GM21825 (cell line): ENCODE measurements at regions not wholly inside any gene's neighbourhood (a gene's known extent, or its start where the extent isn't known, plus 50 kb on each side); places are given as distances from the start of the nearest gene placed in this dataset.

ENCODE experiments used
- ATAC-seq: cut with Tn5 transposase; IDR thresholded peaks from one replicate; pipeline ENCODE4 v1.9.1; 2021; ENCODE audit warnings: mild to moderate bottlenecking, moderate library complexity; ENCODE audit not compliant: unreplicated experiment

DNA sequence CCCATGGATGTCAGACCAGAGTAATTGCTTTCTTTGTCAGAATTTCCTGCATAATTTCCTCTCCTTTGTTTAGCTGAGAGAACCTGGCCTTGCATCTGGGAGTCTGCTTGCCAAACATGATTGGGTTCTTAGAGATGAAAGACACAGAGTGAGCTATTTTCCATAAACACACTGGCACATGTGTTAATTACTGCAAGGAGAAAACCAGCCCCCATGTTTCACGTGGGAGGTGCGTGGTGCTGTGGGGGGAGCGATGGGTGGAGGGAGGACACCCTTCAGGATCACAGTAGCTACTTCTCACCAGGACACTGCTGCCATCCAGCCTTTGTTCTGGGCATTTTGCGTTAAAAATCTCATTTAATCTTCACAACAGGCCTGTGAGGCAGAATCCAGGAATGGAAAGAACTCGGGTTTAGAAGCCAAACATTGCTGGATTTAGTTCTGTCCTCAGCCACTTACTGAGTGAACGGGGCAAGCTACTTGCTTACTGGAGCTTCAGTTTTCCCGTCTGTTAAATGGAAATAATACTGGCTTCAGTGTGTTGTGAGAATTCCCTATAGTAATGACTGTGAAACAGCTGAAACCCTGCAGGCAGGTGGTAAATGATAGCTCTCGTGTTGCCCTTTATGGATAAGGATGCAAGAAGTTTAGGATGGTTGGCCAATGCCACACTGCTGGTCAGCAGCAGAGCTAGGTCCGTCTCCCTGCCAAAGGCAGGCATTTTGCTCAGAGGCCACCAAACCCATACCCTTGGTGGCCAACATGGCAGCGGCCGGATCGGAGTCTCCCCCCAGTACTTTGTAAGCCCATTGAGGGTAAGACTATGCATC is 100.1 kb upstream of the ASAP2 start:
- no peak for ATAC-seq

DNA sequence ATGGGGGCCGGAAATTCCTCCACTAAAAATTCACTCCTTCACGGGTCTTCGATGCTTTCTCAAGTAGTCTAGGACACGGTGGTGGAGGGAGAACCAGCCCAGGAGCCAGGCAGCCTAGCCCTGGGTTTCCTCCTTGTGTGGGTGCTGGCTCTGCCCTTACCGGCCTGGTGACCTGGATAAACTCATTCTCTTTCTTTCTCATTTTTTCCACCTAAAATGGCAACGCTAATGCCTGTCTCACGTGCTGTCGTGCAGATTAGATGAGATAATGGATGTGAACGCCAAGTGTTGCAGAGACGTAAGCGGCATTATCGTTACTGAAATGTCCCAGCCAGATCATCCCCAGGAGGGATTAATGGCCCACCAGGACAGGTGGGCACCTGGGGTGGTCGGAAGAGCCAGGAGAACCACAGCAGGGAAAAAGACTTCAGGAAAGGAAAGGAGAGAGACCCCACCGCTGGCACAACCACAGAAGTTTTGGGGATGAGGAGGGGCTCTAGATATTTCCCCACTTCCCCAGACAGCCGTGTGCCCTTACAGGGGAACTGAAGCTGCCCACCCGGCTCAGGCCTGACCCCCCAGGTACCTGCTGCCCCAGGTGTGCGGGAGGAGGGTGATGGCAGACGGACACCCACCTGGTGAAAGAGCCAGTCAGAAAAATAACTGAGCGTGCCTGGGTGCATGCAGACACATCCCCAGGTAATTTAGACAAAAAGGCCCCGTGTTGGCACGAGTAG is 100.8 kb upstream of the ASAP2 start:
- ATAC-seq: no peak

DNA sequence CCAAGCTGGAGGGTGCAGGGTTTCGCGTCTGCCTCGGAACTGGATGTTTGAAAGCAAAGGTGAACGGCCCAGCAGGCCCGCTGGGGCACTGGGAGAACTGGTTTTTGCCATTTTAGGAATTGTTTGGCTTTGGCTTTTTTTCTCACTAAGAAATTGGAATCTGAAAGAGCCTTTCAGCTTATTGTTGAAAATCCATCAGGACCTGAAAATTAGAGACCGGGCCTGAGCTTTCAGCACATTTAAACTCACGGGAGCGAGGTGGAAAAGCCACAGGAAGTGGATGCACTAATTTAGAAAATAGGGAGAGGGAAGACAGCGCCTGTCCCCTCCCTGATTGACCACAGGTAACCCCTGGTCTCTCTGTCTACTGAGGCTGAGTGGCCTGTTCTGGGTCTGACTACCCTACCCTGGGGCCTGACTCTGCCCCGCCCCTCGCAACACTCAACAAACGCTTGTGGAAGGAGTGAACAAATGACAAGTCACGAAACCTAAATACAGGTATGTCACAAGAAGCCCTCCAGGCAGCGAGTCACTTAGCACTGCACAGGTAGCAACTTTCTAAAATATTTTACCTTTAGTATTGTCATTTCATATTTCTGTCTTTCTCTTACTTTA is 100.3 kb upstream of the MBOAT2 start:
- ATAC-seq: no peak

DNA sequence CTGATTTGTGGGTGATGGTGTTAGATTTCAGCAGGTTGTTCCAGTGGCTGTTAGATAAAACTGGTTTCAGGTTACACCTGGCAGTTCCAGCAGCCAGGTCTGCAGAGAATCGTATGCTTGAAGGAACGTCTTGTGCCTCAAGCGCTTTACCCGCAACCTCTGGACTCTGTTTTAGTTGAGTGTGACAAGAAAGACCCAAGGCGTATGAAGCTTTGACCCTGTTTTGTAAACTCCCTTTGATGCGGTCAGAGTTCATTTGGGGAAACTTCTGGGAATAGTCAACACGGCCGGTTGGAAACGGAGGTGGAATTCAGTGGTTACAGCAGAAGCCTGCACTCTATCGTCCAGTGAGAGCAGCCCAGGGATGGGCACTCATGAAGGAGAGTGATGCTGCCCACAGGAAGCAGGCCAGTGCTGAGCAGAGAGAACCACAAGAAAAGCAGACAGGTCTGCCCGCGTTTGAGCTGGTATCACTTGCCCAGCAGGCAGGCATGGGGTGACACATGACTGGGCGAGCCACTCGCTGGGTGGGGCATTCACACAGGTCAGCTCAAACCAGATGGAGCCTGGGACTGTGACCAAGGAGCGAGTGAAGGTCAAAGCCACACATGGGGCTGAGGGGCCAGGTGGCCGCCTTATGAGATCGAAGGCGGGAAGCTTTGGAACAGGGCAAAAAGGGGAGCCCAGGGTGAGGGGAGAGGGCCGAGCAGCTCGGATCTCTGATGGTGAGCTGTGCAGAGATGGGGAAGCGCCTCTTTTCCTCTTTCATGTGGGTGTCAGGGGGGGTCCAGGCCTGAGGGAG is 99.6 kb upstream of the MBOAT2 start:
- ATAC-seq: no peak

DNA sequence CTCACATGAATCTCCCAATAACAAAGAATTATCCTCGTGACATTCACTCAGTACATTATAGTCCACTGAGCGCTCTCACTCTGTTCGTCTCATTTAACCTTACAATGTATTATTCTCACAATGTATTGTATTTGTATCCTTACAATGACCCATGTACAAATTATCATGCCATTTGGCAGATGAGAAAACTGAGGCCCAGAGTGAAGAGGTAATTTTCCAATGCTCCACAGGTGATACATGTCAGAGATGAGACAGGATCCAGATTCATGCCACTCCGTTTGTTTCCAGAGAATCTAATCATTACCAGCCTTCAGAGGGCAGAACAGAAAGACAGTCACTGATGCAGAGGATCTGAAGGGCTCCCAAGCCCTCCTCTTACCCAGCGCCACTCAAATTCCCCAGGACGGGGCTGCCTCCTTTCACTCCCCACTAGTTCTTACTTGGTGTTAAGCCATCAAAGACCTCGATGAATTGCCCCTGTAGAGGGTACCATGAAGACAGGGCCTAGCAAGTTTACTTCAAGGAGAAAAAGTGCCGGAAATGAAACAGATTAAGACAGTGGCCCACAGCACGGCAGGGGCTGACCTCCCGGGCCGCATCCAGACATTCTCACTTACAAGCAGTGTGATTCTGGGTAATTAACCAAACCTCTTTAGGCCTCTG is 98.4 kb upstream of the MBOAT2 start:
- no peak for ATAC-seq

DNA sequence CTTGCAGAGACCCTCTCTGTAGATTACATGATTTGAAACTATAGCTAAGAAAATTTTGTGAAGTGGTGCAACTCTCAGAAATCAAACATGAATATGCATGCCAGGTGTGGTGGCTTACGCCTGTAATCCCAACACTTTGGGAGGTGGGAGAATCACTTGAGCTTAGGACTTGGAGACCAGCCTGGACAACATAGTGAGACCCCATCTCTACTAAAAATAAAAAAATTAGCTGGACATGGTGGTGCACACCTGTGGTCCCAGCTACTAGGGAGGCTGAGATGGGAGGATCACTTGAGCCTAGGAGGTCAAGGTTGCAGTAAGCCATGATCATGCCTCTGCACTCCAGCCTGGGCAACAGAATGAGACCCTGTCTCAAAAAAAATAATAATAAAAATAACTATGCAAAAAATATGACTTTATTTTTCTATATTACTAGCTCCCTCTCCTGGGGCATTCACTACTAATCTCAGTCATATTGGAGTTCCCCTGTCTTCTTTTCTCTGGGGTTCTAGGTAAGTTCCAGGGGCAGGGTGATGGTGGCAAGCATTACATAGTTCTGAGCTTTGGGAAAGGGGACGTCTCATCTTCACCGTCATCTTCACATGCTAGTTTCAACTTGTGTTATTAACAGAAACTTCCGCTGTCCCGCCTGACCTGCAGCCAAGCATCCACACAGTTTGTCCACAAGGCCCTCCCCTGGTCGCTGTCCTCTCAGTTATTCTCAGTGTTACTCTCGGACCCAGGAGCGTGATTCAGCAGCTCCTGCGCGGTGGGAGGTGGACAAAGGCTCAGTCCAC is 96.8 kb upstream of the MBOAT2 start:
- peak; percentile 47 for ATAC-seq

DNA sequence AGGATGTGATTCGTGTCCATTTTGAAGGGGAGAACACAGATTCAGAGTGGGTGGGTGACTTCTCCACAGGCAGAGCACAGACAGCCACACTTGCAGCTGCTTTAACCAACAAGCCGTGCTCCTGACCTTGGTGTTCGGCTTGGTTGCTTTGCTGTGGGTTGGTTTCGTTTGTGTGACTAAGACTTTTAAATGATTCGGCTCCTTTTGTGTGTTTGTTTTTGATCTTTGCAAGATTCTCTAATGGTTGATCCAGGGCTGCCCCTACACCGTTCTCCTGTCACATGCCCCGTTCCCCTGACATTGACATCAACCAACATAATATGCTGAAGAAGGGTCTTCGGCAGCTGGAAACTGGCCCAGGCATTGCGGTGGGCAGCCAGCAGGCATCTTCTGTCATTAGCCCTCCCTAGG is 95.9 kb upstream of the MBOAT2 start:
- peak; percentile 69 for ATAC-seq

DNA sequence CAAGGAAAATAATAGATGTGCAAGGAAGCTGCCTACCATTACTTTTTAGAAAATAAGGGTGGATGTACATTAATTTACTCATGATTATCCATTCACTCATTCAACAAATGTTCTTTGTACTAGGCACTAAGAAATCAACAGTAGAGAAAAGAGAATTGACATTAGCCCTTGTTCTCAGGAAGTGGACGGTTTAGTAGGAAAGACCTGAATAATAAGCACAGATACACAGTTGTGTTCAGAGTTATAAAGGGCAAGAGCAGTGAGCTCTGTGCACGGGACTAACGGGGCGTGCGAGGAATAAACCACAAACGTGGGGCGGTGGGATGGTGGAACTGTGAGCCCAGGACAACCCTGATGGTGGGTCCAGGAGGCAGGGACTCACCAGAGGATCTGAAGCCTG is 94.4 kb upstream of the MBOAT2 start:
- no peak for ATAC-seq

DNA sequence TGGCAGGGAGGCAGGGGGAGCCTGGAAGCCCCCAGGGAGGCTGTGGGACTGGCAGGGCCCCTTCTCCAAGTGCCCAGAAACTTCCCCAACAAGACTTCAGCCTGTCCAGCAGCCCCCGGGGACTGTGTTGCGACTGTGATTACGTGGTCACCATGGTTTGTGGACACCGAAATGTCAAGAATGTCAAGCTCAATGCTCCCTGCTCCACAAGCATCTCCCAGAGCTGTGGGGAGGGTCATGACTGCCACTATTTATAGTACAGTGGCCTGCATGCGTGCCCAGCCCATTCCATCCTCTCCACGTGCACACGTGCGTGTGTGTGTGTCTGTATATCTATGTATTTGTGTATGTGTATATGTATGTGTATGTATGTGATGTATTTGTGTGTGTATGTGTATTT is 93.8 kb upstream of the MBOAT2 start:
- no peak for ATAC-seq

DNA sequence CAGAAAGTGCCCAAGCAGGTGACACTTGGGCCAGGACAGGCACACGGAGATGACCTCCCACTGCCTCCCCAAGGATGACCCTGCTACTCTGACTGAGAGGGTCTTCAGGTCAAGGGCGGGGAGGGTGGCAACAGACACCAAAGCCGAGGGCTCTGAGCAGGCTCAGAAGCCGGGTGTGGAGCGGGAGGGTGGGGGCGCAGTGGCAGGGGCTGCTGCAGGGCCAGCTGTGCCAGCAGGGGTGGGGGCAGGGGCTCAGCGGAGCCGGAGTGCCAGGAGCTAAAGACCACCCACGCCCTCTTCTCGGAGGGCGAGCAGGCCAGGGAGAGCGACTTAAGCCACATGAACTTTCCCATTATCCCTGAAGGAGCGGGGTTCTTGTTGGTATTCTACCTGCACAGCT is 93.3 kb upstream of the MBOAT2 start:
- no peak for ATAC-seq

DNA sequence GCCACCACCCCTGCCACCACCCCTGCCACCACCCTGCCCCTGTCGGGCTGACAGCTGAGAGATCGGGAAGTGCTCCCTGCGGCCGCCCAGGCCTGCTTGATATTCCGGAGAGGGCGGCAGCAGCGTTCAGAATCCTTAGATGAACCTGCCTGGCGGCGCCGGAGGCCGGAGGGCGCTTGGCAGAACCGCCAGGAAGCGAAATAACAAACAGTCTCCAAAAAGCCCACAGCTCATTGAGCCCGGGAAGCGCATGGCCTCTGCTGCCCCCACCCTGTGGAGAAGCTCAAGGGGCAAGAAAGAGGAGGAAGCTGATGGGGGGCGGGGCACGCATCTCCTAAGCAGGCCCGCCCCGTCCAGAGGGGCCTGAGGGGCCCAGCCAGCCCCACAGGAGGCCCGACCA is 92.2 kb upstream of the MBOAT2 start:
- ATAC-seq: no peak

DNA sequence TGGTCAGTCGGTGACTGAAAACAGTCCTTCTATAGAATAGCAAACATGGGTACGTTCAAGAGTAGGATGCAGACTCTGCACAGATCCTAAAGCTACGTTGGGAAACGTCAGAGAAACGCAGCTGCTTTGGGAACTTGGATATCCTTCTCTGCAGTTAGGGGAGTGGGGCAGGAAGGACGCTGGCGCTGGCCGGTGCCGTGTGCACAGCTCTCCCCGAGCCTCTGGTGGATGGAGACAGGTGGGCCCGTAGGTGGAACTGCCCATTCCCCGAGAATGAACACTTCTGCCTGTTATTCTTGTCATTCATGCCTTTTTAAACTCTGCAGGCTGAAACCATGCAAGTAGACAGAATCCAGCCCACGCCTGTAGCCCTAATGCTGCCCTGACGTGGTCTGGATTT is 91.7 kb upstream of the MBOAT2 start:
- no peak for ATAC-seq

DNA sequence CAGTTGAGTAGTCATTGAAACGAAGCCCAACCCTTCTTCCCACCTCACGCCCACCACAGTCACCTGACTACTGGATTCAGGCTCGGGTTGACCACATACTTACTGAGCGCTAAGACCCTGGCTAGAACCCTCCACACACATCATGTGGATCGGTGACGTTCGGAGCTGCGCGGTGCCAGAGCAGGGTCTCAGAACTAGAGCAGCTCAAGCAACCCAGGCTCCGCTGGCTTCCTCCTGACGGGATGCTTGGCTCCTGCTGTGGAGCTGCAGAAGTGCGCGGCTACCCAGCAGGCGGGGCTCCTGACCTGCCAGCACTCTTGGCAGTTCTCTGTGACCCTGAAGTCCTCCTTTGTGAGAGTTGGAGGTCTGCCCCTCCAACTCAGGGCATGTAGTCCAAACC is 90.6 kb upstream of the MBOAT2 start:
- no peak for ATAC-seq

DNA sequence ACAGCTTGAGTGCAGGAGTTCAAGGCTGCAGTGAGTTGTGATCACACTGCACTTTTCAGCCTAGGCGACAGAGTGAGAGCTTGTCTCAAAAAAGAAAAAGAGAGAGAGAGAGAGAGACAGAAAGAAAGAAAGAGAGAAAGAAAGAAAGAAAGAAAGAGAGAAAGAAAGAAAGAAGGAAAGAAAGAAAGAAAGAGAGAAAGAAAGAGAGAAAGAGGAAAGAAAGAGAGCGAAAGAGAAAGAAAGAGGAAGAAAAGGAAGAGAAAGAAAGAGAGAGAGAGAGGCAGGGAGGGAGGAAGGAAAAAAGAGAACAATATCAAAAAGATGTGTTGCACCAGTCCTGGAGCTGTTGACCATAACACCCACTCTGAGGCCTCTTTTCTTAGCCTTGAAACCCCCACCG is 89.8 kb upstream of the MBOAT2 start:
- ATAC-seq: no peak

DNA sequence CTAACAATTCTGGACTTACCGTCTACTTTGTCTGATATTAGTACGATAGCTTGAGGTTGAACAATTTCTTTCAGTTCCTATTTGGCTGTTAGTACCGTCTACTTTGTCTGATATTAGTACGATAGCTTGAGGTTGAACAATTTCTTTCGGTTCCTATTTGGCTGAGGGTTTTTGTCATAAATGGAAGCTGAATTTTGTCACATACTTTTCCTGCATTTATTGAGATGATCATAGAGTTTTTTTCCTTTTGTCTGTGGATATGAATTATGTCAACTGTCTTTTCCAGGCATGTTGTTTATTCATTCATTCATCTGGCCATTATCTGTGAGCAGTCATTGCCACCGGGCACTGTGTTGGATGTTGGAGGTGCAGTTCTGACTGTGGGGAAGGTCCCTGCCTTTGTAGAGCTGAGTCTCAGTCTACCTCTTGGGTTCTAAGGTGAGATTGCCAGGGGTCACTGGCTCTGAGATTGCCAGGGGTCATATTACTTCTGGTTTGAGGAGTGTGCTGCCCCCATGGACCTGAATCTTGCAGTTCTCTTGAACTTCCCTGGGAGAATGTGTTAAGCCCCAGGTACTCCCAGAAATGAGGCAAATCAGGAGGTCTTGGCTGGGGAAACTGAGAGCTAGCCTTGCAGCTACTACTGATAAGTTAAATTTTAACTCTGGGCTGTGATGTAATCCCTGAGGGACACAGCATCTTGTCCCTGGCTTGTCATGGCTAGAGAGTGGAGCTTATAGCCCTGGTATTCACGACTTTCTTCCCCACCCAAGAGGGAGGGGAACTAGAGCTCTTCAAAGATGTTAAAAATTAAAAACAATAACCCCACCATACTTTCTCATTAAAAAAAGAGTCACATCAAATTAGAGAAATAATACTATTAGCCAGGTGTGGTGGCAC is 89.1 kb upstream of the MBOAT2 start:
- ATAC-seq: peak; percentile 82

DNA sequence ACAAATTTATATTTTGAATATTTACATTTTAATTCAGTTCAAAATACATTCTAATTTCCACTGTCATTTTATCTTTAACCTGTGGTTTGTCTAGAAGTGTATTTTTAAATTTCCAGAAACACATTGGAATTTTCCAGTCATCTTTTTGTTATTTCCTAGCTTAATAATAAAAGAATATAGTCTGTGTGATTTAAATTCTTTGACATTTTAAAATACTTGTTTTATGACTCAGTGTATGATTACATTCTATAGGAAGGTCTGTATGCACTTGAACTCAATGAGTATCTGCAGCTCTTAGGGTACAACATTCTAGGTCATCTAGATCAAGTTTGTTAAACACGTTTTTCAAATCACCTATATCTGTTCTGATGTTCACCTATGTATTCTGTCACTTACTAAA is 88.3 kb upstream of the MBOAT2 start:
- no peak for ATAC-seq

DNA sequence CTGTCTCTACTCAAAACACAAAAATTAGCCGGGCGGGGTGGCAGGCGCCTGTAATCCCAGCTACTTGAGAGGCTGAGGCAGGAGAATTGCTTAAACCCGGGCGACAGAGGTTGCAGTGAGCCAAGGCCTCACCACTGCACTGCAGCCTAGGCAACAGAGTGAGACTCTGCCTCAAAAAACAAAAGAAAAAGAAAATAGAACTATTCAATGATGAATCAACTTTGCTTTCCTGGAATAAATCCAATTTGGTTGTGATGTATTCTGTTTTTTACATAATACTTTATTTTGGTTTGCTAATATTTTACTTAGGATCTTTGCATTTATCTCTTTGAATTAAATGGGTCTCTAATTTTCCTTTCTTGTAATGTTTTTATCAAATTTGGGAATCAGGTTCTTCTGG is 86.3 kb upstream of the MBOAT2 start:
- no peak for ATAC-seq

DNA sequence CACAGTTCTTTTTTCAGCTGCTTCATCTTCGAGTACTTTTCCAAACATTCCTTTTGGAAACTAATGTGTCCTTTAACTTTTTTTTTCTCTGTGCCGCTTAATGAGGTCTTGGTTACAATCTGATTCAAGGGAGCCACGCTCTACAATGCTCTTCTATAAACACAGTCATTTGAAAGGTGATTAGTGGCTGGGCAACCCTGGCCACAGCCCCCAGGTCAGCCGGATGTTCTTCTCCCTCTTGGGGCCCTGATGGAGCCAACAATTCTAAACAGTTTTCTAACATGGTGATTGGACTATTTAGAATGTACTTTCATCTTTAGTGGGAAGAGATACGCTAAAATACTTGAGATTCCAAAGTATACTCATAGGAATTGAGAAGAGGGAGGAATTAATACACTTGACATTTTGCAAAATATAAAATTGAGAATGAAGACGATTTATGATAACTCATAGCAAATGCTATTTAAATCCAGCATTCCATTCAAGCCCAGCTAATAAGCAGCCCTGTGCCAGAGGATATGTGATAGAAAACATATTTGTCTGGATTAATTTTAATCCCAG is 83.7 kb upstream of the MBOAT2 start:
- no peak for ATAC-seq

DNA sequence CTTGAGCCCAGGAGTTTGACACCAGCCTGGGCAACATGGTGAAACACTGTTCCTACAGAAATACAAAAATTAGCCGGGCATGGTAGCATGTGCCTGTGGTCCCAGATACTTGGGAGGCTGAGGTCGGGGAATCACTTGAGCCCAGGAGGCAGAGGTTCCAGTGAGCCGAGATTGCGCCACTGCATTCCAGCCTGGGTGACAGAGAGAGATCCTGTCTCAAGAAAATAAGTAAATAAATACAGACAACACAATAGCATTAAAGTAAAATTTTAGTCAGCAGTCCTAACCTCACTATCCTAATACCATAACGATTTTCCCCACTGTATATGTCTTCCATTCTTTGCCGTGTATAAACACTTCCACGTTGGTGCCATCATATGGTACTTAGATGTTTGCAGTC is 83.0 kb upstream of the MBOAT2 start:
- ATAC-seq: no peak
